A549 (cell line): ENCODE measurements at regions not wholly inside any gene's neighbourhood (a gene's known extent, or its start where the extent isn't known, plus 50 kb on each side); places are given as distances from the start of the nearest gene placed in this dataset.
"Not testable (repeated sequence)": the region's sequence is repeated elsewhere in the genome, so short reads cannot be mapped to it uniquely, and the experiment has no call there.

Experiments
- ATAC-seq, 2 experiments: fragments of 200-7000 bp in 1 of 2; fragments of >200 bp in 1 of 2; cut with Nextera tagmentation in 1 of 2; cut with Tn5 transposase in 1 of 2; 3 replicates each; pipeline versions ENCODE4 v1.8.0 to v1.9.1; 2018 to 2020; ENCODE audit warnings: mild to moderate bottlenecking in 1 of 2, moderate library complexity in 1 of 2
- CTCF ChIA-PET: fragments of 300-600 bp; sonication (Branson Sonifier 250); formaldehyde crosslinking; extraction: SDS; loops from one replicate; lab custom pipeline; 2021; ENCODE audit warnings: antibody characterized with exemption, inconsistent platforms; lab: Yijun Ruan, JAX
- POLR2A ChIA-PET: fragments of 350-600 bp; formaldehyde crosslinking; extraction: SDS; loops from one replicate; lab custom pipeline; 2021; ENCODE audit warnings: antibody characterized with exemption, inconsistent platforms; lab: Yijun Ruan, JAX
- DNase-seq, 2 experiments: peaks; one replicate each; pipeline versions ENCODE4 v3.0.0 to v3.0.0-alpha.2; 2011 to 2016; ENCODE audit warnings: low read depth in 1 of 2, low spot score in 1 of 2
- FAIRE-seq: peaks from 2 replicates; lab custom pipeline; 2011; peaks lifted over from hg19 to GRCh38; lab: Jason Lieb, UNC
- H3K27ac ChIP-seq, 2 experiments: fragments of >200 bp; sonication (Bioruptor Twin); formaldehyde crosslinking; 3 replicates each; pipeline ENCODE4 v1.5.1; 2016 to 2017
- H3K4me1 ChIP-seq: fragments of >200 bp; sonication (Bioruptor Twin); formaldehyde crosslinking; 3 replicates; pipeline ENCODE4 v1.6.1; 2016
- H3K4me2 ChIP-seq: fragments of >200 bp; sonication (Bioruptor Twin); formaldehyde crosslinking; 3 replicates; pipeline ENCODE4 v1.6.1; 2016
- H3K4me3 ChIP-seq: fragments of >200 bp; sonication (Bioruptor Twin); formaldehyde crosslinking; 3 replicates; pipeline ENCODE4 v1.5.1; 2016
- H3K9me3 ChIP-seq: fragments of >200 bp; sonication (Bioruptor Twin); formaldehyde crosslinking; 3 replicates; pipeline ENCODE4 v1.6.1; 2016
- CHD2 ChIP-seq: fragments of 150-350 bp; IDR thresholded peaks from 2 replicates; pipeline ENCODE4 v1.6.1; 2014; ENCODE audit warnings: low read length; ENCODE audit not compliant: partially characterized antibody
- EHF ChIP-seq: fragments of 250-450 bp; sonication (Bioruptor Pico); IDR thresholded peaks from 2 replicates; pipeline ENCODE4 v1.5.0; 2020; ENCODE audit warnings: mild to moderate bottlenecking
- ESRRA ChIP-seq: fragments of 150-350 bp; IDR thresholded peaks from 2 replicates; pipeline ENCODE4 v1.6.1; 2014; ENCODE audit warnings: mild to moderate bottlenecking, low read length, borderline replicate concordance
- FOSL2 ChIP-seq, 2 experiments: fragments of 450-650 bp in 1 of 2; fragments of >200 bp in 1 of 2; sonication (Bioruptor Twin) in 1 of 2; formaldehyde crosslinking; IDR thresholded peaks; 2 replicates each; pipeline versions ENCODE4 v1.5.0 to v1.6.1; 2016 to 2020; ENCODE audit warnings: mild to moderate bottlenecking in 1 of 2, moderate library complexity in 1 of 2
- HOXB13 ChIP-seq: fragments of 250-450 bp; sonication (Bioruptor Pico); IDR thresholded peaks from 2 replicates; pipeline ENCODE4 v1.5.0; 2020; ENCODE audit warnings: low read depth, mild to moderate bottlenecking, moderate library complexity
- JUN ChIP-seq, 2 experiments: fragments of >200 bp; sonication (Bioruptor Twin); formaldehyde crosslinking; IDR thresholded peaks; 2 replicates in 1 of 2; 3 replicates in 1 of 2; pipeline ENCODE4 v1.6.1; 2016 to 2017
- JUNB ChIP-seq: fragments of >200 bp; sonication (Bioruptor Twin); formaldehyde crosslinking; IDR thresholded peaks from 2 replicates; pipeline ENCODE4 v1.6.1; 2016
- KDM1A ChIP-seq: fragments of 200-600 bp; sonication (generic); IDR thresholded peaks from 2 replicates; pipeline ENCODE4 v1.6.1; 2016; ENCODE audit warnings: low read depth, mild to moderate bottlenecking
- NFE2L2 ChIP-seq: fragments of 150-350 bp; conservative IDR thresholded peaks from 2 replicates; pipeline ENCODE4 v1.6.1; 2014; ENCODE audit warnings: low read length
- POLR2AphosphoS2 ChIP-seq: conservative IDR thresholded peaks from 2 replicates; pipeline ENCODE4 v1.6.1; 2012; ENCODE audit warnings: low read length, improper control_type of control experiment, inconsistent platforms
- RAD21 ChIP-seq, 2 experiments: fragments of >200 bp in 1 of 2; sonication (Bioruptor Twin) in 1 of 2; formaldehyde crosslinking in 1 of 2; IDR thresholded peaks in 1 of 2; conservative IDR thresholded peaks in 1 of 2; 2 replicates in 1 of 2; 3 replicates in 1 of 2; pipeline ENCODE4 v1.6.1; 2012 to 2018; ENCODE audit warnings: inconsistent platforms in 1 of 2
- TFCP2L1 ChIP-seq: fragments of 250-450 bp; sonication (Bioruptor Pico); IDR thresholded peaks from 2 replicates; pipeline ENCODE4 v1.5.0; 2021; ENCODE audit warnings: mild to moderate bottlenecking
- TP53 ChIP-seq: fragments of 250-450 bp; sonication (Bioruptor Pico); IDR thresholded peaks from 2 replicates; pipeline ENCODE4 v1.5.0; 2021; ENCODE audit warnings: mild to moderate bottlenecking, moderate library complexity
- ZNF302 ChIP-seq: fragments of 250-450 bp; sonication (Bioruptor Pico); IDR thresholded peaks from 2 replicates; pipeline ENCODE4 v1.9.0; 2021; ENCODE audit warnings: inconsistent platforms, mild to moderate bottlenecking, moderate library complexity
- WGBS: methylation state at CpG from one replicate; pipeline ENCODE4 v1.1.6; 2017; ENCODE audit errors: missing lambda C conversion rate; 5-methylcytosine and 5-hydroxymethylcytosine counted together
- TF ChIP-seq, protein P1 (sequence below): fragments of >200 bp; sonication (Bioruptor Twin); formaldehyde crosslinking; IDR thresholded peaks from 3 replicates; pipeline ENCODE4 v1.5.1; 2016
- TF ChIP-seq, protein P2 (sequence below): fragments of 200-600 bp; sonication (generic); IDR thresholded peaks from 2 replicates; pipeline ENCODE4 v1.6.1; 2016; ENCODE audit warnings: antibody characterized with exemption, mild to moderate bottlenecking, moderate library complexity
- TF ChIP-seq, protein P3 (sequence below): fragments of 450-650 bp; IDR thresholded peaks from 2 replicates; pipeline ENCODE4 v1.6.1; 2014; ENCODE audit warnings: antibody characterized with exemption
- TF ChIP-seq, protein P4 (sequence below): fragments of >200 bp; sonication (Bioruptor Twin); formaldehyde crosslinking; IDR thresholded peaks from 3 replicates; pipeline ENCODE4 v1.6.1; 2016

DNA sequence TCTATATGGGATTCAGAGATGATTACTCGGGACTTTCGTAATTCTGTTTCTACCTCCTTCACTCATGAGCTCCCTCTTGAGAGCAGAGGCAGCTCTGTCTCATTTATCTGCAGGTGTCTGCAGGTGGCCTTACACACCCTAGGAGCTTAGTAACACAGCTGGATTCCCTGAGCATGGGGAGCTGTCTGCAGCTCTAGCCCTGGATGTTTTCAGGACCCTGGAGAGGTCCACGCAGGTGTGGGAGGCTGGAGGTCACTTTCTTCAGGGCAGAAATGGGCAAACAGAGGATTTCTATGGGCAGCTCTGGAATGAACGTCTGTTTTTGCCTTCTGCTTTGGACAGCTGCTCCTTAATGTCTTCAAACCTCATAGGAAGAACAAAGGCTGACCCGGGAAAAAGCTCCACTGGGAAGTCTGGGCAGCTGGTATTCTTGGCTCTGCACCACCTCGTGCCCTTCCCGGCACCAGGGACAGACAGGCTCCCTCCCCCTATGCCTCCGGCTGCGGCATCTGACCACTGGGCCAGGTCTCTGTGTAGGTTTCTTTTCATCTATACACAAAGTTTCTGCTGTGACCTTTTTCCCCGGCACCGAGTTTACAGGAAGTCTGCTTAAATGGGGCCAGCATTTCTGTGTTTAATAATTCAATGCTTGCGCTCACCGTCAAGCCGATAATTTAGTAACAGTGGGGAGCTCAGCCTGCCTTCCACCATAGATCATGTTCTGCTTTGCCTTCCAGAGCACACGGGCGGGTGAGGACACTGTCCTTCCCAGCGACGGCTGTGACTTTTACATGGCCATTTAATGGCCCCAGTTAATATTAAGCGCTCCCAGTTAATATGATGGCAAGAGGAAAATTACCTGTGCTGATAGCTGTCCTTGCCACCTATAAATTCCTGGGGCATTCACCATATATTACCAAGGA lies 320.2 kb upstream of the SFSWAP start (continued):
- TF ChIP-seq, protein P1, sequence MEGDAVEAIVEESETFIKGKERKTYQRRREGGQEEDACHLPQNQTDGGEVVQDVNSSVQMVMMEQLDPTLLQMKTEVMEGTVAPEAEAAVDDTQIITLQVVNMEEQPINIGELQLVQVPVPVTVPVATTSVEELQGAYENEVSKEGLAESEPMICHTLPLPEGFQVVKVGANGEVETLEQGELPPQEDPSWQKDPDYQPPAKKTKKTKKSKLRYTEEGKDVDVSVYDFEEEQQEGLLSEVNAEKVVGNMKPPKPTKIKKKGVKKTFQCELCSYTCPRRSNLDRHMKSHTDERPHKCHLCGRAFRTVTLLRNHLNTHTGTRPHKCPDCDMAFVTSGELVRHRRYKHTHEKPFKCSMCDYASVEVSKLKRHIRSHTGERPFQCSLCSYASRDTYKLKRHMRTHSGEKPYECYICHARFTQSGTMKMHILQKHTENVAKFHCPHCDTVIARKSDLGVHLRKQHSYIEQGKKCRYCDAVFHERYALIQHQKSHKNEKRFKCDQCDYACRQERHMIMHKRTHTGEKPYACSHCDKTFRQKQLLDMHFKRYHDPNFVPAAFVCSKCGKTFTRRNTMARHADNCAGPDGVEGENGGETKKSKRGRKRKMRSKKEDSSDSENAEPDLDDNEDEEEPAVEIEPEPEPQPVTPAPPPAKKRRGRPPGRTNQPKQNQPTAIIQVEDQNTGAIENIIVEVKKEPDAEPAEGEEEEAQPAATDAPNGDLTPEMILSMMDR: no peak
- TF ChIP-seq, protein P2, sequence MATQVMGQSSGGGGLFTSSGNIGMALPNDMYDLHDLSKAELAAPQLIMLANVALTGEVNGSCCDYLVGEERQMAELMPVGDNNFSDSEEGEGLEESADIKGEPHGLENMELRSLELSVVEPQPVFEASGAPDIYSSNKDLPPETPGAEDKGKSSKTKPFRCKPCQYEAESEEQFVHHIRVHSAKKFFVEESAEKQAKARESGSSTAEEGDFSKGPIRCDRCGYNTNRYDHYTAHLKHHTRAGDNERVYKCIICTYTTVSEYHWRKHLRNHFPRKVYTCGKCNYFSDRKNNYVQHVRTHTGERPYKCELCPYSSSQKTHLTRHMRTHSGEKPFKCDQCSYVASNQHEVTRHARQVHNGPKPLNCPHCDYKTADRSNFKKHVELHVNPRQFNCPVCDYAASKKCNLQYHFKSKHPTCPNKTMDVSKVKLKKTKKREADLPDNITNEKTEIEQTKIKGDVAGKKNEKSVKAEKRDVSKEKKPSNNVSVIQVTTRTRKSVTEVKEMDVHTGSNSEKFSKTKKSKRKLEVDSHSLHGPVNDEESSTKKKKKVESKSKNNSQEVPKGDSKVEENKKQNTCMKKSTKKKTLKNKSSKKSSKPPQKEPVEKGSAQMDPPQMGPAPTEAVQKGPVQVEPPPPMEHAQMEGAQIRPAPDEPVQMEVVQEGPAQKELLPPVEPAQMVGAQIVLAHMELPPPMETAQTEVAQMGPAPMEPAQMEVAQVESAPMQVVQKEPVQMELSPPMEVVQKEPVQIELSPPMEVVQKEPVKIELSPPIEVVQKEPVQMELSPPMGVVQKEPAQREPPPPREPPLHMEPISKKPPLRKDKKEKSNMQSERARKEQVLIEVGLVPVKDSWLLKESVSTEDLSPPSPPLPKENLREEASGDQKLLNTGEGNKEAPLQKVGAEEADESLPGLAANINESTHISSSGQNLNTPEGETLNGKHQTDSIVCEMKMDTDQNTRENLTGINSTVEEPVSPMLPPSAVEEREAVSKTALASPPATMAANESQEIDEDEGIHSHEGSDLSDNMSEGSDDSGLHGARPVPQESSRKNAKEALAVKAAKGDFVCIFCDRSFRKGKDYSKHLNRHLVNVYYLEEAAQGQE: peak; percentile 94
- no peak for TF ChIP-seq NFE2L2

DNA sequence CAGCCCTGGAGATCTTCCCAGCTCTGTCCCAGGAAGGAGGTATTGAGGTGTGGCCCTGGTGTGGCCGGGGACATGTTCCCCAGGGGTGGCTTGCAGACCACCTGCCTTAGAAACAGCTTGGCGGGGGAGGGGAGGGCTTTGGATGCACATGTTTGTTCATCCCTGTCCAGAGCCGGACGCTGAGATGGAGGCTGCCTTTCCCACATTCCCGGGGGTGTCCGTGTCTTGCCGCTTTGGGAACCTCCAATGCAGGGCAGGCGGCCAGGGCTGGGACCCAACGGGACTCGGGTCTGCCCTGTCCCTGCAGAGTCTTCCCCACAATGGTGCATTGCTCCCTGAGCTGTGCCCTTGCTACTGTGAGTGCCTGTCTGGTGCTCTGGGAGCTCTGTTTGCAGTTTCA lies 319.5 kb upstream of the SFSWAP start:
- H3K4me3 ChIP-seq: no peak overlapping the region
- 50% methylated on average over 4 of the region's 10 CpGs for WGBS
- FAIRE-seq (no peak), DNase-seq (no peak), ATAC-seq (no peak)
- H3K27ac ChIP-seq: no peak overlapping the region
- TF ChIP-seq ESRRA: no peak
- TF ChIP-seq JUNB: no peak
- TF ChIP-seq HOXB13 (CRISPR knock-in tag): no peak
- TF ChIP-seq ZNF302 (CRISPR knock-in tag): no peak
- H3K9me3 ChIP-seq: 0 out of 3 replicates have a peak, but pooled peaks cover 4% of the 10 kb centered on the region
- no peak overlapping the region for H3K4me2 ChIP-seq
- CTCF ChIA-PET: no interaction called here
- H3K4me1 ChIP-seq: no peaks in the 10 kb centered on the region
- POLR2A ChIA-PET: no interaction called here

DNA sequence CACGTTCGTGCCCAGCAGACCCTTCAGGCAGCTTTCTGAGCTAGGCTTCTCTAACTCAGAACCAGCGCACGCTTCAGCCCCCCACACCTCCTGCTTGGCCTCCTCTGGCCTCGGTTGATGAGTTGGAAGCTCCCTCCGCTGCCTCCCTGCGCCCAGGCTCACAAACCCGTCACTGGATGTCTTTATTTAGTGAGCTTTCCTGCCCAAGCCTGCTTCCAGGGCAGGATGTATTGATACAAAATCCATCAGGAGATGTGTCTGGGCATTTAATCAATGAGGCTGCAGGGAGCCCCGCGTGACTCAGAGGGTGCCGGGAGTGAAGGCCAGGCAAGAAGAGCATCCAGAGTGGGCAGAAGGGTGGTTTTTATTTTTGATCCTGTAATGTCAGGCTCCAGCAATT lies 316.1 kb upstream of the SFSWAP start:
- FAIRE-seq, H3K4me3 ChIP-seq, DNase-seq, H3K27ac ChIP-seq, ATAC-seq, H3K4me1 ChIP-seq, H3K4me2 ChIP-seq, CTCF ChIA-PET, POLR2A ChIA-PET: not testable (repeated sequence)
- H3K9me3 ChIP-seq: peaks cover 26% of the 10 kb centered on the region; the same call in 2 of the 3 replicates
- 44% methylated on average over 9 of the region's 11 CpGs for WGBS

DNA sequence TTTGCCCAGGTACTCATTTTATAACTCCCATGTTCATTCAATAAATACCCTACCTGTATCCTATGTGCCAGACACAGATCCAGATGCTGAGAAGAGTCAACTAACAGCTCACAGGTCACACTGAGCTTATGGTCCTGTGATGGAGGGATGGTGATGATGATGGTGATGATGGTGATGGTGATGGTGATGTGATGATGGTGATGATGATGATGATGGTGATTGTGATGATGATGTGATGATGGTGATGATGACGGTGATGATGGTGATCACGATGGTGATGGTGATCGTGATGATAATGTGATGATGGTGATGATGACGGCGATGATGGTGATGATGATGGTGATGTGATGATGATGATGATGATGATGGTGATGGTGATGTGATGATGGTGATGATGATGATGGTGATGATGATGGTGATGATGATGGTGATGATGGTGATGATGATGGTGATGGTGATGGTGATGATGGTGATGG lies 315.6 kb upstream of the SFSWAP start:
- H3K27ac ChIP-seq, DNase-seq, H3K4me2 ChIP-seq, H3K4me1 ChIP-seq, H3K4me3 ChIP-seq, ATAC-seq, POLR2A ChIA-PET, CTCF ChIA-PET: not testable (repeated sequence)
- WGBS: 64% methylated on average over 5 of the region's 5 CpGs
- FAIRE-seq: peak; percentile 49
- peaks cover 26% of the 10 kb centered on the region; the same call in 2 of the 3 replicates for H3K9me3 ChIP-seq

DNA sequence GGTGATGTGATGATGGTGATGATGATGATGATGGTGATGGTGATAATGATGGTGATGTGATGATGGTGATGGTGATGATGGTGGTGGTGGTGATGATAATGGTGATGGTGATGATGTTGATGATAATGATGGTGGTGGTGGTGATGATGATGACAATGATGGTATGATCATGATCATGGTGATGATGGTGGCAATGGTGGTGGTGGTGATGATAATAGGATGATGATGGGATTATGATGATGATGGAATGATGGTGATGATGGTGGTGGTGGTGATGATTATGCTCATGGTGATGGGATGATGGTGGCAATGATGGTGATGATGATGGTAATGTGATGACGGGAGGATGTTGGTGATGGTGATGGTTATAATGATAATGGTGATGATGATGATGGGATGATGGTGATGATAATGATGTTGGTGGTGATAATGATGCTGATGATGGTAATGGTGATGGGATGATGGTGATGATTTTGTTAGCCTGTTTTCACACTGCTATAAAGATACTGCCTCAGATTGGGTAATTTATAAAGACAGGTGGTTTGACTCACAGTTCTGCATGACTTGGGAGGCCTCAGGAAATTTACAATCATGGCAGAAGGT lies 314.8 kb upstream of the SFSWAP start:
- Histone ChIP-seq H3K4me3 (no peak overlapping the region), H3K27ac (no peak overlapping the region), H3K9me3 (peaks cover 26% of the 10 kb centered on the region; the same call in 2 of the 3 replicates), H3K4me1 (peaks cover 5% of the 10 kb centered on the region; the same call in 2 of the 3 replicates), H3K4me2 (no peak overlapping the region)
- ChIA-PET CTCF (no interaction called here), POLR2A (no interaction called here)
- DNase-seq (no peak), FAIRE-seq (no peak), ATAC-seq (no peak)
- WGBS: 45% methylated on average over 1 of the region's 1 CpG
- TF ChIP-seq, protein P3, sequence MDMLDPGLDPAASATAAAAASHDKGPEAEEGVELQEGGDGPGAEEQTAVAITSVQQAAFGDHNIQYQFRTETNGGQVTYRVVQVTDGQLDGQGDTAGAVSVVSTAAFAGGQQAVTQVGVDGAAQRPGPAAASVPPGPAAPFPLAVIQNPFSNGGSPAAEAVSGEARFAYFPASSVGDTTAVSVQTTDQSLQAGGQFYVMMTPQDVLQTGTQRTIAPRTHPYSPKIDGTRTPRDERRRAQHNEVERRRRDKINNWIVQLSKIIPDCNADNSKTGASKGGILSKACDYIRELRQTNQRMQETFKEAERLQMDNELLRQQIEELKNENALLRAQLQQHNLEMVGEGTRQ: no peak
- TF ChIP-seq FOSL2 (IDR thresholded peaks at IDR 0.05) (no peak), FOSL2 (CRISPR knock-in tag; IDR thresholded peaks at IDR 0.05) (no peak), RAD21 (conservative IDR thresholded peaks at IDR 0.05 in 1 of 2, IDR thresholded peaks at IDR 0.05 in 1 of 2) (no peak), JUN (IDR thresholded peaks at IDR 0.05) (no peak), POLR2AphosphoS2 (no peak), CHD2 (no peak), EHF (CRISPR knock-in tag) (no peak), TFCP2L1 (CRISPR knock-in tag) (no peak), NFE2L2 (no peak), KDM1A (no peak), TP53 (CRISPR knock-in tag) (no peak)
- TF ChIP-seq, protein P4, sequence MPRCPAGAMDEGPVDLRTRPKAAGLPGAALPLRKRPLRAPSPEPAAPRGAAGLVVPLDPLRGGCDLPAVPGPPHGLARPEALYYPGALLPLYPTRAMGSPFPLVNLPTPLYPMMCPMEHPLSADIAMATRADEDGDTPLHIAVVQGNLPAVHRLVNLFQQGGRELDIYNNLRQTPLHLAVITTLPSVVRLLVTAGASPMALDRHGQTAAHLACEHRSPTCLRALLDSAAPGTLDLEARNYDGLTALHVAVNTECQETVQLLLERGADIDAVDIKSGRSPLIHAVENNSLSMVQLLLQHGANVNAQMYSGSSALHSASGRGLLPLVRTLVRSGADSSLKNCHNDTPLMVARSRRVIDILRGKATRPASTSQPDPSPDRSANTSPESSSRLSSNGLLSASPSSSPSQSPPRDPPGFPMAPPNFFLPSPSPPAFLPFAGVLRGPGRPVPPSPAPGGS: no peak
